NCI-H446 (cell line): ENCODE measurements at regions not wholly inside any gene's neighbourhood (a gene's known extent, or its start where the extent isn't known, plus 50 kb on each side); places are given as distances from the start of the nearest gene placed in this dataset.

Source experiments
- DNase-seq, 2 experiments: peaks; one replicate each; lab custom pipeline; 2025; lab: John Stamatoyannopoulos, UW

DNA sequence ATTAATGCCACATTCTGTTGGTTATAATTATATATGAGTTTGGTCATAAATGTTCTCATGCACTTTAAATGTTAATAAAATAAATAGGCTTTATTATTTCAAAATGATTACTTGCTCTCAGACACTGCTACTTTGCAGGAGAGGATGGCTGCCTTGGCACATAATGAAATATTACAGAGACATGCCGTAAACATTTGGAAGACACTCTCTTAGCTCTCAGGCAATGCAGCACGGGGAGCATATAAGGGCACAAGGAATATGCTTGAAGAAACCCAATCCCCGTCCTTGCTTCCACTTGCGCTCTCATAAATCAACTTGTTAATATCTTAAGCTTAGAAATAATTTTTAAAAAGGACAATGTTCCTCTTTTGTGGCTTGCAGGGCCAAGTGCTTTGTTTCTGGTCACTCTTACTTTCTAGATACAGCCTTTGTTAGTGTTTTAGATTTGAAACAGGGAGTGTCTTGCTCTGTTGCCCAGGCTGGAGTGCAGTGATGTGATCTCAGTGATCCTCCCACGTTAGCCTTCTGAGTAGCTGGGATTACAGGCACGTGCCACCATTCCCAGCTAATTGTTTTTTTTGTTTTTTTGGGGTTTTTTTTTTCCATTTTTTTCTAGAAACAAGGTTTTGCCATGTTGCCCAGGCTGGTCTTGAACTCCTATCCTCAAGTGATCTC is 445.0 kb downstream of the SPRY1 start:
- DNase-seq, result no peak

DNA sequence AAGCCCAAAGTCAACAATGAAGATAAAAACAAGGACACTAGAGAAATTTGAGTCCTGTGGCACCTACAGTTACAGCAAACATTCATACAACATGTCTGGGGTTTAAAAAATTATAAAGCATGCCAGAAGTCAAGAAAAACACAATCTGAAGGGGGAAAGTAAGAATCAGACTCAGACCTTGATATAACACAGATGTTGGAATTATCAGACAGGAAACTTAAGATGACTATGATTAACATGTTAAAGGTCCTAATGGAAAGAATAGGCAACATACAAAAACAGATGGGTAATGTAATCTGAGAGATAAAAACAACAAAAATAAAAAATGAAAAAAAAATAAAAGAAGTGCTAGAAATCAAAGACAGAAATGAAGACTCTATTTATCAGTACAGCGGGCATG is 446.5 kb downstream of the SPRY1 start:
- no peak for DNase-seq

DNA sequence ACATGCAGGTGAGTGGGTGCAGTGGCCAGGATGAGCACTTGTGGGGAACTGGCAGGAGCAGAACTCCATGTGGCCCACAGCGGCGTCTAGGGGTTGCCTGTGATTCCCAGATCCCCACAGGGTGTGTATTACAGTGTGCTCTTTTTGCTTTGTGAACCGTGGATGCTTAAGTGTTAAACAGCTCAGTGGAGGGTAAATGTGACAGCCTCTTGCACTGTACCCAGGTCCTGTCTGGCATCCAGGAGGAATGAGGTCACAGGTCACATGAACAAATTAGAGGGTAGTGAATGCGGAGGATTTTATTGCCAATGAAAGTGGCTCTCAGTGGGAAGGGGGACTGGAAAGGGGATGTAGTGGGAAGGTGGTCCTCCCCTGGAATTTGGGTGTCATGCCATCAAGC is 447.8 kb downstream of the SPRY1 start:
- no peak for DNase-seq

DNA sequence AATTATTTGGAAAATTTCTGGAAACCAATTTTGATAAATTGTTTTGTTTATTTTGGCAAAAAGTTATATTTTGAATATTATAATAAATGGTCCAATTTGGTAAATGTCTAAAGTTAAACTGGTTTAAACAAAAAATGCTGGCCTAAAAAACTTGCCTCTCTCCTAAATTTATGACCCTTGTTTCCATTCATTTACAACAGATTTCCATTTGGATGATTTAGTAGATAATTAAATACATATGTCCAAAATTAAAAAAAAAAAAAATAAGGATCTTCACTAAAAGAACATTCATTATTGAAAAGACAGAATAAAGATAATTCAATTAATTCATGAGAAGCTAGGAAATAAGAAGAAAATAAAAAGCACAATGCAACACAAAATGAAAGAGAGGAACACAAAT is 449.5 kb downstream of the SPRY1 start:
- DNase-seq, result no peak

DNA sequence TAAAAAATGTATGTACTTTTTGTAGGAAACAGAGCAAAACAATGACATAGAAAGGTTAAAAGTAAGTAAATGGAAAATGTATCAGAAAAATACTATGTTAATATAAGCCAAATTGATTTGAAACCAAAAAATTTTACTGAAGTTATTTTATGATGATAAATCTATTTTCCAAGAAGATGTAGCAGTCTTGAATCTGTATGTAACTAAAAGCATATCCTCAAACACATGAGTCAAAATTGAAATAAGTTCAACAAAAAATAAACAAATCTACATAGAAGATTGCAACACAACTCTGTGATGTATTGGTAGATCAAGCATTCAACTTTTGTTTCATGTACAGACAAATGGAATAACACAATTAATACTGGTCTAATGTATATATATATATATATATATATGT is 450.0 kb downstream of the SPRY1 start:
- no peak for DNase-seq

DNA sequence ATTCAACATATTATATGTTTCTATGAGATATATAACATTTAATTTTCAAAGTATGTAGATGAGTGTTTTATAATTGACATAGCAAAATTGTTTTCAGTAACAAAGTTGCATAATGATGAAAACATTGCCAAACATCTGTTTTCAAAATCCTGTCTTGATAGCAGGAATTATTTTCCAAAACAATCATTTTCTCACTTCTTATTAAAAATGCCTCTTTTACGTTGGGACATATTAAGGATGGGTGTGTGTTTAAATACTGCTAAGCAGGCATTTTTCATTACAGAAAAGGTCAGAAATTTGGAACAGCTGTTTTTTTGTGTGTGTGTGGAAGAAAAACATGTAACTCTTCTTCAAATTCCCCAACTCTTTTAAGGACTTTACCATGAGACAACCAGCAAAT is 452.0 kb downstream of the SPRY1 start:
- DNase-seq, result no peak

DNA sequence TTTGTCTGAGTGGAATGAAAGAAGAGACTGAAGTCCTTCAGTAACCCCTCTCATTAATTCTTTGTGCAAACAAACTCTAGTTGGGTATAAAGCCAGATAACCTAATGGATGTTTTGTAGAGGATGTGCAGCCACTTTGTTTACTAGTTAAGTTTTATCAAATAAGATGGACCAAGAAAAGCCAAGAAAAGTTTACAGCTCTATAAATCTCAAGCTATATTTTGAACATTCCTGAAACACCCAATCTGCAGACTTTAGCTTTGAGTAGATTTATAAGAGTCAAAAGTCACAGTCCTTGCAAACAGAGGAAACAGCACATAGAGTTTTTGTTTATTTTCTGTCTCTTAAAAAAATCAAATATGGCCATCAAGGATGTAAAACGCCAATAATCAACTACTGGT is 452.9 kb downstream of the SPRY1 start:
- no peak for DNase-seq

DNA sequence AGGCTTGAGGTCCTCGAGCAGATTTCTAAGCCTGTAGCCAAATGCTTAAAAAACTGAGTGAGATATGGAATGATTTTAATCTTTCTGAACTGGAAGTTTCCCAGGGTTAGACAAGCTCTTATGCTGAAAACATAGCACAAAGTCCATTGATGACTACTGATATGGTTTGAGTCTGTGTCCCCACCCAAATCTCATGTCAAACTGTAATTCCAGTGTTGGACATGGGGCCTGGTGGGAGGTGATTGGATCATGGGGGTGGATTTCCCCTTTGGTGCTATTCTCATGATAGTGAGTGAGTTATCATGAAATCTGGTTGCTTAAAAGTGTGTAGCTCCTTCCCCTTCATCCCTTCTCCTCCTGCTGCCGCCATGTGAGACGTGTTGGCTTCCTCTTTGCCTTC is 454.9 kb downstream of the SPRY1 start:
- DNase-seq, result no peak

DNA sequence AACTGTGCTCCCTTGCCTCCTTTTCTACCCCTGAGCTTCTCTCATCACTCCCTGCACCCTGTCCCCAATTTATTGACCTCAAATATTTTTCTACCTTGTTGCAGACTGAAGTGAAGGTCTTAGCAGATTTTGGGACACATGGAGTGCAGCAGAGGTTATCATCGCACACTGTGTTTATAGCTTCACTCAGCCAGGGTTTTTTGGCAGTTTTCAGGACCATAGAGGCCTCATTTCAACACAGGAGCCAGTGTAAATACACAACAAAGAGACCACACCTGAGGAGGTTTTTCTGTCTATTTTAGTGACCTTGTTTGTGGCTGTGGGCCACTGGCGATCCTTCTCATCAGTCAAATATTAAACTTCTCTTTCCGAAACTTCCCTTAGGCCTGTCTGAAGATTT is 457.1 kb downstream of the SPRY1 start:
- no peak for DNase-seq

DNA sequence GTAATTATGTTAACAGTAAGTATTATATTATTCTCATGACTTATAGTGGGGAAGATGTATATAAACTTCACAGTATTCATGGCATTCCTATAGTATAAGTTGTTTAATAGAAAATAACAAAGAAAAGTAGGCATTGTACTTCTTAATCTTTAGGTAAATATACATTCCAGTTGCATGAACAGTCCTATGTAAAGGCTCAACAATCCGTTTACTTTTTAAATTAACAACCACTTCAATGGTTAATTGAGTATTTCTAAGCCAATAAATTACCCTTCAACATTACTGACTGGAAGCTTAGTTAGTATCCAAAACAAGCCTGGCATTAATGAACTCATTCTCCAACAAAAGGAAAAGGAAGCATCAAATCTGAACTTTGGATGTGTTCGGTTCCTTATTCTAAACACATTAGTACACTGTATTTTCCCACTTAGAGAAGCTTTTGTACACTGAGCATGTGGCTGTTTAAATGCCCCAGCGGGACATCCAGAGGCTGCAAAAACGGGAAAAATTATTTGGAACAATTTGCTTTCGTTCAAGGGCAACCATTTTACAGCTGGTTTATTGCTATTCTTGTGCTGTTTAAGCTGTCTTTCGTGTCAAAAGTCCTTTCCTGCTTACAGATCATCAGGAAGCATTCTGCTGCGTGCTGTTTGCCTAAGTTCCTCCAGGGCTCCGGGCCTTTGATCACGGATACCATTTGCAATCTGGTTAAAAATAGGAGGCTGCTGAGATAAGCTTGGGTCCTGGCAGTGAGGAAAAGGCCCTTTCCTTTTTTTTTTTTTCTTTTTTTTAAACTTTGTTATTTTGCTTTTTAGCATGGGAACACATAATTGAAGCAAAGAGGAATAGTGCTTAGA is 460.3 kb downstream of the SPRY1 start:
- no peak for DNase-seq

DNA sequence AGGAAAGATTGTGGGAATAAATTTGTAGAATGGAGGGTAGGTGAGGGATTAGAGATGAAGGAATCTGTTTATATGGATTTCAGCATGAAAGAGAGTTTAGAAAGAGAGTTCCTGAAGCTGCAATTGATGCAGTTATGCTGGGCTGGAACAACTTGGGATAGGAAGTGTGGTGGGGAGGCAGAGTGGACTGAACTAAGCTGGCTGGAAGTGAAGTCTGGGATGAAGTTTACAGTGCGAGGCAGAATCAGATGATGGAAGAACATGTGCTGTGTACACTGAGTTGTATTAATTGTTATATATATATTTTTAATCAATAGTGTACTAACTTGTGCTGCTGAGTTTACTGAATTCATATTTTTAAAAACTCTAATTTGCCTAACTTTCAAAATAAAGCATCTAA is 461.9 kb downstream of the SPRY1 start:
- no peak for DNase-seq

DNA sequence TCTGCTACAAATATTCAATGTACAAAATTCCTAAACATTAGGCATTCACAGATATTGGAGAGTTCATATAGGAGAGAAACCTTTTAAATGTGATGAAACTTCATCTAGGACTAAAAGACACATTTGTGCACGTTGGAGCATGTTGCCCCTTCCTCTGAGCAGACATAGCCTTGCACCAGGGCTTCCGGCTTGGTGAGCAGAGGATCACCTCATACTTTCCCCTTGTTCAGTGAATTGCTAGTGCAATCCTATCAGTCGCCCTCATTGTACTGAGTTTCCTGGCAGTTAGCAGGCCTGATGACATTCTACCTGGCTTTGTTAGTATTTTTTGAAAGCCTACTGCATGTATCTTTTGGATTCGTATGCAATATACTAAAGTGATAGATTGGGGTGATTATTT is 466.2 kb downstream of the SPRY1 start:
- no peak for DNase-seq

DNA sequence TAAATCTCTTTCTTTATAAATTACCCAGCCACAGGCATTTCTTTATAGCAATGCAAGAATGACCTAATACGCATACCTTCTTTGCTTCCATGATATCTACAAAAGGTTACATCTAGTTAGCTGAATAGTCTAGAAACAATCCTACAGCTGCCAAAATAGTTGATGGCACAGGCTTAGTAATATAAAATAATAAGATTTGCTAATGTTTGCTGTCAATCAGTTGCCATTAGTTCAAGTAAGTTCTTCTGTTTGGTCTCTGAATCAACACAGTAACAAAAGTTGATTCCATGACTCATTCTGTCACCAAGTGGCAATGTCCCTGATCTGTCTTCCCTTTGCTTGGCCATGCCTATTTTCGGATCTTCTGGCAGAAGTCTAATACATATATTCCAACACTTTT is 470.2 kb downstream of the SPRY1 start:
- DNase-seq, result no peak

DNA sequence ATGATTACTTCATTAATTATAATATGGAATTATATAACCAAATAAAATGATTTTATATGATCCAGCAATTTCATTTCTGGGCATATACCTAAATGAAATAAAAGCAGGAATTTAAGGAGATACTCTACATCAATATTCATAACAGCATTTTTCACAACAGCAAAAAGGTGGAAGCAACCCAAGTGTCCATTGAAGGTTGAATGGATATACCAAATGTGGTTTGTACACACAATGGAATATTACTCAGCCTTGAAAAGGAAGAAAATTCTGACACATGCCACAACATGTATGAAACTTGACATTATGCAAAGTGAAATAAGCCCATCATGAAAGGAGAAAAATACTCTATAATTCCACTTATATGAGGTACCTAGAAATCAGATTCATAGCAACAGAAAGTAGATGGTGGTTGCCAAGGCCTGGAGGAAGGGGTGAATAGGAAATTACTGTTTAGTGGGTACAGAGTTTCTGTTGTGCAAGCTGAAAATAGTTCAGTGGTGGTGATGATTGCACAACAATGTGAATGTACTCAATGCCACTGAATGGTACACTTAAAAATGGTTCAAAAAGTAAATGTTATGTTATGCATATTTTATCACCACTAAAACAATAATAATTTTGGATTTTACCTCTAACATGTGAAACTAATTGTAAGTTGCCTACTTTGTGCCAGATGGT is 471.5 kb downstream of the SPRY1 start:
- DNase-seq, result no peak

DNA sequence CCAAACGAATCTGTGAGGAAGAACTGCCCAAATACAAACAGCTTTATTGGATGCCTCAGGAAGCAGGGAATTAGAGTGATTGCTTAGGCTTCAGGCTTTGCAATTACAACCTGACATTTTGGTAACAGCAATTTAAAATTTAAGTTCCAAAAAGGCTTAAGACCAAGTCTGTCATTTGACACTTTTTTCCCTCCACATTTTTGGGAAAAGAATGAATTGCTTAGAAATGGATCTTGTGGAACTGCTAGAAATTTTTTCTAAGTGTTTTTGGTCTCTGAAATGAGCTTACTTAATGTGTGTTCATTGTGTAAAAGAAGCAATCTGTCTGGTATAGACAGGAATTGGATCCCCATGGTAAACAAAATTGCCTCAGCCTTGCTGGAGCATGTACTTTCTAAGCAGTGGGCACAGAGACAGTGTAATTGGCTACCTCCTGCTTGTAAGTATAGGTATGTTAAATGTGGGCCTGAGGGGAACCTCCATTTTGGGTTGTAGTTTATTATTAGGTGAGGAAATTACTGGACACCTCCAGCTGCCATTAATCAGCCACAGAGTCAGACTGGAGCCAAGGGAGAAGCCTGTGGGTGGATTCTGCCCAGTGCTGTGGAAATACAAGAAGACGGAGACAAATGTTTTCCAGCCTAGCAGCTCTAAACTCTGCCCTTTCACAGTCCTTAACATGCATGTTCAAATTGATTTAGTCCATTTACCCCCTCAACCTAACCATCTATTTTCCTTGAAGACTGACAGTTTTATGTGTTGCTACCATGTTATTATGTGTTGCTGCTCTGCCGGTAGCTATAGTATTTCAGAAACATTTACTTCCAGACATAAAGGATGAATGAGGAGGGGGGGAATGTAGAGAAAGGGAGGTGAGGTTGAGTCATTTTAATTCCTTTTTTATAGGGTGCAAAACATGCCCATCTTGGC is 473.0 kb downstream of the SPRY1 start:
- DNase-seq, result no peak

DNA sequence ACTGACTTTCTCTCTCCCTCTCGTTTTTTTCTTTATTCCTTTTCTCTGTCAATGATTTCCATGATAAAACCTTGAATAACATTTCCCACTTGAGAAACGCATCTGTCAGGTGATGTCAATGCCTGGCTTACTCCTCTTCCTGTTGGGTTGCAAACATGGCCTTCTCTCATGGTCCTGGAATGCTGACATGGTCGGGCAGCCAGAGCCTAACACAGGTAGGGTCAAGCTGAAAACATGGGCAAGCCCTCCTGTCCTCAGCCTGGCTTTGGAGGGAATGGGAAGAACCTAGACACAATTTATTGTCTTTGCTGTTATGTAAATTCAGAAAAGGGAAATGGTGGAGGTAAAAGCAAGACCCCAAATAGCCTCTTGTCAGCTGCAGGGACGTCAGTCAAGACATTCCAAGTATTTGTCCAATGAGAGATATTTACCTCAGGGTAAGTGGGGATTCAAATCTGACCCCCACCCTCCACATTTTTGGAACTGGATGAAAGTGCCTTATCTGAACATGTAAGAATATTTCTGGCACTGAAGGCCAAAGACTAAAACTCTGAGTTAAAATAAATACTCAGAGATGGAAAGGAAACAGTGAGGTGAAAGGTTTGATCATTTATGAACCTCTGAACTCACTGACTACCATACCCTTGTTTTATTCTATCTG is 473.8 kb downstream of the SPRY1 start:
- DNase-seq, result no peak

DNA sequence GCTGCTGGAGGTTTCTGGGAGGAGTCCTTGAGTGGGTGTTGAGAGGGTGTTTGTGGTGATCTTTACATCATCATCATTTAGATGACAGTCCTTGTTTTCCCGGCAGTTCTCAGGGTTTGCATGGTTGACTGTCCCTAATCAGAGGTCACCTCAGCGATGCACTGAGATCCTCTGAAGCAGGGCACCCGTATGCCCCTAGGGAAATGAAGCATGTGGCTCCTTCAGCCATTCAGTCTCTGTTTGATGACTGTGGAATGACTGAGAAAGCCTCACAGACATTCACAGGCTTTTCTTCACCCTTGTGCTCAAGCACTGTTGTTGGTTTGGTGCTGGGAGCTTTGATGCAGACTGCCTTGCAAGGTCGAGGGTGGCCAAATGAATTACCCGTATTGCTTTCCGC is 474.7 kb downstream of the SPRY1 start:
- DNase-seq, result no peak

DNA sequence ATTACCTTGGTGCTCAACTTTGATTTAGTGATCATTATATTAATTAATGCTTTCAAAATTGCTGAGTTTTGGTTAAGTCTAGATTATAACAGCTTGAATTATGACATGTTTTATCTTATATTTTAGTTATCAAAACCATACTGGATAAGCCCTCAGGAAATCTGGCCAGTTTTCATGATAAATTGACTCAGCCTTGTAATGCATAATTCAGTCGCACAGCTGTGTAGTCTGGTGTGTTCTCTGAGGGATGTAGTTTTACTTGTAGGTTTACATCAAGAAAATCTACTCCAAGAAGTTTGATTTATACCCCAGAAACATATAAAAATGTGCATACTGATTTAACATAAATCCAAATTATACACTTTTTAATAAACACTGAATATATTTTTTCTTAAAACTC is 477.5 kb downstream of the SPRY1 start:
- no peak for DNase-seq

DNA sequence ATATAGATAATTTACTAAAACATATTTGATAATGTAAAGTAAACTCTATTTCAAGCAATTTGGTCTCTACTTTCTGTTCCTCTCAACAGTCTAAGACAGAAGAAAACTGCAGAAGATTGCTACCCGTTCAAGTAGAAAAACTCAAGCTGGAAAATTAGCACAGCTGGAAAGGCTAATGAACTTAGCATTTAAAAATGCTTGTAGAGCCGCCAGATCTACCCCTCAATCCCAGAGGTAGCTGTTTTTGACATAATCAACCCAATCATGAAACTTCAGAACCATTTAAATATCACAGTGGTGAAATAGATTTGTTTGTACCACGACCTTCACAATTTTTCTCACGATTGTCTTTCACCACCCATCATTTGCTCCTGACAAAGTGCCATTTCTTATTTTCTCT is 479.5 kb downstream of the SPRY1 start:
- DNase-seq, result no peak

DNA sequence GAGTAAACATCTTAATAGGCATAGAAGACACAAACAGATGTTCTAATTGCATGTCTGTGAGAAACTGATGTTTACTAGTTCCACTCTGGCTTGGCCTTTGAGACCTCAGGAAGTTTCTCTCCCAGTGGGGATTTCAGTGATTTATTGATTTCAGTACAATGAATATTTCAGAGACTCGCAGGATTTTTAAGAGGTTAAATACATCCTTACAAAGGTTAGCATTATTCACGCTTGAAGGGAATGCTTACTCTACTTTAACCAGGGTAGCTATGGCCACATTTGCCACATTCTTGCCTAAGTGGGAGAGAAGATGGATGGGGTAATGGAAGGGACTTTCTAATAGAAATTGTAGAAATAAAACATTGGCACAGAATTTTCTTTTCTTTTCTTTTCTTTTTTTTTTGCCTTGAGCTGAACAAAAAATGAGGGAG is 480.1 kb downstream of the SPRY1 start:
- DNase-seq, result no peak

DNA sequence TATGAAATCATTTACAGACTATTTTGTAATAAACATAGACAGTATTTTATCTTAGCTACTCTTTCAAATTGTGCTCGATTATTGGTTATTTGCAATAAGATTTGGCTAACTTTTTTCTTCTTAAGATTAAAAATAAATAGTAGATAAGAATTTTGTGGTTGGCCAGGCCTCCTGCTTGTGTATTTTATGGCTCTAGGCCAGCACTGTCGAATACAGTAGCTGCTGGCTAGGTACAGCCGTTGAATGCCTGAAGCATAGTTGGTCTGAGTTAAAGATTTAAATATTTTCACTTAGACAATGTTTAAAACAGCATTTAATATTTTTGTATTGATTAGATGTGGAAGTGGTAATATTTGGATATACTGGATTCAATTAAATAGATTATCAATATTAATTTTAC is 481.0 kb downstream of the SPRY1 start:
- DNase-seq, result no peak

DNA sequence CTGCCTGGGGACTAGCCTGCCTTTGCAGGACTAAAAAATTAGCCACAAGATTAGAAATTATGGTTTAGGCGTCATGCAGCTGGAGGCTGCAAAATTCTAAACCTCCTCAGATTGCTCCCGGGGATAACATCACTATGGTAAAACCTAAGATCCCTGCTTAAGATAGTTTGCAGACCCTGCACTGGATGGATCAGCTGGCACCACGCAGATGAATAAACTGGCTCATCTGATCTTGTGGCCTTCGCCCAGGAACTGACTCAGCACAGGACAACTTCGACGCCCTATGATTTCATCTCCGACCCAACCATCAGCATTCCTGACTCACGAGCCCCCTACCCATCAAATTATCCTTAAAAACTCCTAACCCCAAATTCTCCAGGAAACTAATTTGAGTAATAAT is 482.4 kb downstream of the SPRY1 start:
- no peak for DNase-seq
